HEK293 (cell line): ENCODE measurements at regions not wholly inside any gene's neighbourhood (a gene's known extent, or its start where the extent isn't known, plus 50 kb on each side); places are given as distances from the start of the nearest gene placed in this dataset.

Experiments used
- GLI4 ChIP-seq: fragments of 450-650 bp; formaldehyde crosslinking; IDR thresholded peaks from 2 replicates; pipeline ENCODE4 v1.5.1; 2016; ENCODE audit warnings: missing biosample characterization, missing genetic modification characterization
- GLIS2 ChIP-seq: fragments of 450-650 bp; formaldehyde crosslinking; IDR thresholded peaks from 2 replicates; pipeline ENCODE4 v1.5.1; 2016; ENCODE audit warnings: missing biosample characterization, missing genetic modification characterization
- PRDM1 ChIP-seq: fragments of 450-650 bp; formaldehyde crosslinking; IDR thresholded peaks from 2 replicates; pipeline ENCODE4; 2016; ENCODE audit warnings: missing biosample characterization, missing genetic modification characterization
- ZBTB21 ChIP-seq: fragments of 450-650 bp; formaldehyde crosslinking; IDR thresholded peaks from 2 replicates; pipeline ENCODE4 v1.5.1; 2017; ENCODE audit warnings: missing biosample characterization, missing genetic modification characterization
- ZEB2 ChIP-seq: fragments of 450-650 bp; formaldehyde crosslinking; IDR thresholded peaks from 2 replicates; pipeline ENCODE4 v1.5.1; 2016; ENCODE audit warnings: missing biosample characterization, missing genetic modification characterization
- ZFHX2 ChIP-seq: fragments of 450-650 bp; formaldehyde crosslinking; conservative IDR thresholded peaks from 2 replicates; pipeline ENCODE4 v1.5.1; 2016; ENCODE audit warnings: missing biosample characterization, missing genetic modification characterization
- ZNF292 ChIP-seq: fragments of 450-650 bp; formaldehyde crosslinking; IDR thresholded peaks from 2 replicates; pipeline ENCODE4 v1.5.1; 2016; ENCODE audit warnings: low read depth, missing biosample characterization, missing genetic modification characterization, borderline replicate concordance
- ZNF629 ChIP-seq: fragments of 450-650 bp; formaldehyde crosslinking; IDR thresholded peaks from 2 replicates; pipeline ENCODE4 v1.5.1; 2017; ENCODE audit warnings: missing biosample characterization, missing genetic modification characterization
- ZSCAN16 ChIP-seq: fragments of 450-650 bp; formaldehyde crosslinking; IDR thresholded peaks from 2 replicates; pipeline ENCODE4 v1.5.1; 2016; ENCODE audit warnings: missing biosample characterization, missing genetic modification characterization
- TF ChIP-seq, protein P1 (sequence below): fragments of 450-650 bp; formaldehyde crosslinking; IDR thresholded peaks from 2 replicates; pipeline ENCODE4 v1.5.1; 2016; ENCODE audit warnings: missing biosample characterization, missing genetic modification characterization
- TF ChIP-seq, protein P2 (sequence below): fragments of 450-650 bp; formaldehyde crosslinking; IDR thresholded peaks from 2 replicates; pipeline ENCODE4 v1.5.1; 2016; ENCODE audit warnings: missing biosample characterization, missing genetic modification characterization
- TF ChIP-seq, protein P3 (sequence below): sonication (generic); formaldehyde crosslinking; IDR thresholded peaks from 2 replicates; pipeline ENCODE4 v1.8.1; 2022; ENCODE audit warnings: mild to moderate bottlenecking, moderate library complexity, missing genetic modification reagents
- TF ChIP-seq, protein P4 (sequence below): fragments of 450-650 bp; formaldehyde crosslinking; IDR thresholded peaks from 2 replicates; pipeline ENCODE4 v1.5.1; 2016; ENCODE audit warnings: missing biosample characterization, missing genetic modification characterization

DNA sequence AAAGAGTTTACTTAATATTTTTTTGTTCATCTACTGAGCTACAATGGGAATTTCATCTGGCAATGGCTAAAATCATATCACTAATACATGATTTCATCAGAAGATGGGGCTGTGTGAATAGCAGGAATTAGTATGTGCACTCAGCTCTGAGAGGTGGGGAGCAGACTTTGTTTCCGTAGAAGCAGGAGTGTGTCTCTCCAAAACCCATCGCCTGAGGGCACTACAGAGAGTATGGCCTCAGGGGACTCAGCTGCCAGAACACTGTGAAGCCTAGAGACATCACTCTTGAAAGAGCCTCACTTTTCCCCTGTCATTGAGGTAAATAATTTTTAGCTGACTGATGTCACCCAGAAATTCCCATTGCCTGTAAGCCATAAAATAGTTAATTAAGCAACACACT lies 261.4 kb upstream of the ISX start:
- TF ChIP-seq, protein P1, sequence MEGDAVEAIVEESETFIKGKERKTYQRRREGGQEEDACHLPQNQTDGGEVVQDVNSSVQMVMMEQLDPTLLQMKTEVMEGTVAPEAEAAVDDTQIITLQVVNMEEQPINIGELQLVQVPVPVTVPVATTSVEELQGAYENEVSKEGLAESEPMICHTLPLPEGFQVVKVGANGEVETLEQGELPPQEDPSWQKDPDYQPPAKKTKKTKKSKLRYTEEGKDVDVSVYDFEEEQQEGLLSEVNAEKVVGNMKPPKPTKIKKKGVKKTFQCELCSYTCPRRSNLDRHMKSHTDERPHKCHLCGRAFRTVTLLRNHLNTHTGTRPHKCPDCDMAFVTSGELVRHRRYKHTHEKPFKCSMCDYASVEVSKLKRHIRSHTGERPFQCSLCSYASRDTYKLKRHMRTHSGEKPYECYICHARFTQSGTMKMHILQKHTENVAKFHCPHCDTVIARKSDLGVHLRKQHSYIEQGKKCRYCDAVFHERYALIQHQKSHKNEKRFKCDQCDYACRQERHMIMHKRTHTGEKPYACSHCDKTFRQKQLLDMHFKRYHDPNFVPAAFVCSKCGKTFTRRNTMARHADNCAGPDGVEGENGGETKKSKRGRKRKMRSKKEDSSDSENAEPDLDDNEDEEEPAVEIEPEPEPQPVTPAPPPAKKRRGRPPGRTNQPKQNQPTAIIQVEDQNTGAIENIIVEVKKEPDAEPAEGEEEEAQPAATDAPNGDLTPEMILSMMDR (tag by site-specific recombination): no peak
- TF ChIP-seq ZNF292 (tag by site-specific recombination): no peak
- no peak for TF ChIP-seq GLIS2
- TF ChIP-seq ZEB2 (tag by site-specific recombination): no peak
- TF ChIP-seq ZBTB21 (tag by site-specific recombination): no peak
- TF ChIP-seq, protein P2, sequence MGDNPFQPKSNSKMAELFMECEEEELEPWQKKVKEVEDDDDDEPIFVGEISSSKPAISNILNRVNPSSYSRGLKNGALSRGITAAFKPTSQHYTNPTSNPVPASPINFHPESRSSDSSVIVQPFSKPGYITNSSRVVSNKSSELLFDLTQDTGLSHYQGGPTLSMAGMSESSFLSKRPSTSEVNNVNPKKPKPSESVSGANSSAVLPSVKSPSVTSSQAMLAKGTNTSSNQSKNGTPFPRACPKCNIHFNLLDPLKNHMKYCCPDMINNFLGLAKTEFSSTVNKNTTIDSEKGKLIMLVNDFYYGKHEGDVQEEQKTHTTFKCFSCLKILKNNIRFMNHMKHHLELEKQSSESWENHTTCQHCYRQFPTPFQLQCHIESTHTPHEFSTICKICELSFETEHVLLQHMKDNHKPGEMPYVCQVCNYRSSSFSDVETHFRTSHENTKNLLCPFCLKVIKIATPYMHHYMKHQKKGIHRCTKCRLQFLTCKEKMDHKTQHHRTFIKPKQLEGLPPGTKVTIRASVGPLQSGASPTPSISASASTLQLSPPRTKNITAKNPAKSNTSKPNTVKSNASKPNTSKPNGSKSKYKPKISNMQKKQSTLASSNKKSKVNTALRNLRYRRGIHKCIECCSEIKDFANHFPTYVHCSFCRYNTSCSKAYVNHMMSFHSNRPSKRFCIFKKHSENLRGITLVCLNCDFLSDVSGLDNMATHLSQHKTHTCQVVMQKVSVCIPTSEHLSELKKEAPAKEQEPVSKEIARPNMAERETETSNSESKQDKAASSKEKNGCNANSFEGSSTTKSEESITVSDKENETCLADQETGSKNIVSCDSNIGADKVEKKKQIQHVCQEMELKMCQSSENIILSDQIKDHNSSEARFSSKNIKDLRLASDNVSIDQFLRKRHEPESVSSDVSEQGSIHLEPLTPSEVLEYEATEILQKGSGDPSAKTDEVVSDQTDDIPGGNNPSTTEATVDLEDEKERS (tag by site-specific recombination): no peak
- no peak for TF ChIP-seq GLI4
- no peak for TF ChIP-seq ZFHX2 (tag by site-specific recombination)
- TF ChIP-seq ZSCAN16: no peak
- TF ChIP-seq, protein P3, sequence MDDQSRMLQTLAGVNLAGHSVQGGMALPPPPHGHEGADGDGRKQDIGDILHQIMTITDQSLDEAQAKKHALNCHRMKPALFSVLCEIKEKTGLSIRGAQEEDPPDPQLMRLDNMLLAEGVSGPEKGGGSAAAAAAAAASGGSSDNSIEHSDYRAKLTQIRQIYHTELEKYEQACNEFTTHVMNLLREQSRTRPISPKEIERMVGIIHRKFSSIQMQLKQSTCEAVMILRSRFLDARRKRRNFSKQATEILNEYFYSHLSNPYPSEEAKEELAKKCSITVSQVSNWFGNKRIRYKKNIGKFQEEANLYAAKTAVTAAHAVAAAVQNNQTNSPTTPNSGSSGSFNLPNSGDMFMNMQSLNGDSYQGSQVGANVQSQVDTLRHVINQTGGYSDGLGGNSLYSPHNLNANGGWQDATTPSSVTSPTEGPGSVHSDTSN: no peak
- TF ChIP-seq PRDM1 (tag by site-specific recombination): no peak
- TF ChIP-seq ZNF629 (tag by site-specific recombination): no peak
- TF ChIP-seq, protein P4, sequence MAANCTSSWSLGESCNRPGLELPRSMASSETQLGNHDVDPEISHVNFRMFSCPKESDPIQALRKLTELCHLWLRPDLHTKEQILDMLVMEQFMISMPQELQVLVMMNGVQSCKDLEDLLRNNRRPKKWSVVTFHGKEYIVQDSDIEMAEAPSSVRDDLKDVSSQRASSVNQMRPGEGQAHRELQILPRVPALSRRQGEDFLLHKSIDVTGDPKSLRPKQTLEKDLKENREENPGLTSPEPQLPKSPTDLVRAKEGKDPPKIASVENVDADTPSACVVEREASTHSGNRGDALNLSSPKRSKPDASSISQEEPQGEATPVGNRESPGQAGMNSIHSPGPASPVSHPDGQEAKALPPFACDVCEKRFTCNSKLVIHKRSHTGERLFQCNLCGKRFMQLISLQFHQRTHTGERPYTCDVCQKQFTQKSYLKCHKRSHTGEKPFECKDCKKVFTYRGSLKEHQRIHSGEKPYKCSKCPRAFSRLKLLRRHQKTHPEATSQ (tag by site-specific recombination): no peak
